ENCODE measurements at regions not wholly inside any gene's neighbourhood (a gene's known extent, or its start where the extent isn't known, plus 50 kb on each side); places are given as distances from the start of the nearest gene placed in this dataset.
A peak's percentile ranks its signal among the peaks of the same experiment; 100 is the strongest.

GRCh38 chr3:170728181-170728580 lies 141.8 kb downstream of the RPL22L1 start:
- no peak for DNase-seq

DNA sequence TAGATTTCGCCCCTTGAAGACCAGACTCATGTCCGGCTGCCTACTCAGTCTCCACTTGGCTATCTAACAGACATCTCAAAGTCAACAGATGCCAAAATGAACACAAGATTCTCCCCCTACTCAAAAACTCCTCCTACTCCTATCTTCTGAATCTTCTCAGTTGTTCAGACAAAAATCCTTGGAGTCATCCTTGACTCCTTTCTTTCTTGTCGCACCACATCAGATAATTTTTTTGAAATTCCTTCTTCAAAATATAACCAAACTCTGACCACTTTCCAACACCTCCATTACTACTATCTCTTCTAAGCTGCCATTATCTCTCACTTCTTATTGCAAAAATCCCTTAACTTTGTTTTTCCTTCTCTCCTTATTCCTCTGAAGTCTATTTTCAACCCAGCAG lies 141.9 kb upstream of the SLC7A14 start:
- no peak for DNase-seq

GRCh38 chr3:170726976-170727661 lies 141.2 kb upstream of the SLC7A14 start:
- DNase-seq = peak; percentile 83

DNA sequence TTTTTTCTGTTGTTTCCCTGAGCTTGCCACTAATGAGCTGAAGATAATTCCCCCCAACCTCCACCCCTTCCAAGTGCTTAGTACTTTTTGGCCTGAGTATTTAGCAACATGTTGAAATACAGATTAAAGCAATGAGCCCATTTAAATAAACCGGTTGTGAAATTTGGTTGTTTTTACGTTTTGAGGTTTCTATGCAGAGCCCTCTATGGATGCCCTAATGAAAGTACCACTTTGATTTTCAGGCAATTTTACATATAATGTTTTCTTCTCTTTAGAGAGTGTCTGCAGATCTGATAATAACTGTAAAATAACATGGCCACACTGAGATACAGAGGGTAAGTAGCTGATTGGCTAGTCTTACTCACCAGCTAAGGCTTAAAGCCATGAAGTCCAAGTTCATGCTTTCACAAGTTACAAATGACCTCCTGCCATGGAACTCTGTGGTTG lies 139.4 kb upstream of the SLC7A14 start:
- DNase-seq = no peak

GRCh38 chr3:170724599-170725280 lies 138.9 kb upstream of the SLC7A14 start:
- DNase-seq = peak; percentile 18

GRCh38 chr3:170723241-170723640 lies 137.4 kb upstream of the SLC7A14 start:
- no peak for DNase-seq

DNA sequence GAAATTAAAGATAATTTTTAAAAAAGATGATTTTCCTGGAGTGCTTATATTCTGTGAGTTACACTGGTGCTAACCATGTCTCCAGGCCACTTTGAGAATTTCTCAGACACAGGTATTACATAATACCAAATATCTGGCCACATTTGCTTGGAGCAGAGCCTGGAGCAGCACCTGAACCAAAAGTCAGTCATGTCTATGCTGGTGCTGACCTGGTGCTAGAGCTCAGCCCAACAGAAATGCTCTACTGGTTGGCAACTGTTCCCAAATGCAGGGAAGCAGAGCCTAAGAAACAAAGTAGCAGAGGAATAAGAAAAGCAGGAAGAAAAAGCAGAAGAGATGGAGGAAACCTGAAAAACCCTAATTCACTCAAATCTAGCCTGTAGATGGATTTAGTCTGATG lies 135.7 kb upstream of the SLC7A14 start:
- DNase-seq = no peak

GRCh38 chr3:170719300-170719699 lies 133.4 kb upstream of the SLC7A14 start:
- DNase-seq = no peak

GRCh38 chr3:170718848-170719247 lies 133.0 kb upstream of the SLC7A14 start:
- DNase-seq = no peak

DNA sequence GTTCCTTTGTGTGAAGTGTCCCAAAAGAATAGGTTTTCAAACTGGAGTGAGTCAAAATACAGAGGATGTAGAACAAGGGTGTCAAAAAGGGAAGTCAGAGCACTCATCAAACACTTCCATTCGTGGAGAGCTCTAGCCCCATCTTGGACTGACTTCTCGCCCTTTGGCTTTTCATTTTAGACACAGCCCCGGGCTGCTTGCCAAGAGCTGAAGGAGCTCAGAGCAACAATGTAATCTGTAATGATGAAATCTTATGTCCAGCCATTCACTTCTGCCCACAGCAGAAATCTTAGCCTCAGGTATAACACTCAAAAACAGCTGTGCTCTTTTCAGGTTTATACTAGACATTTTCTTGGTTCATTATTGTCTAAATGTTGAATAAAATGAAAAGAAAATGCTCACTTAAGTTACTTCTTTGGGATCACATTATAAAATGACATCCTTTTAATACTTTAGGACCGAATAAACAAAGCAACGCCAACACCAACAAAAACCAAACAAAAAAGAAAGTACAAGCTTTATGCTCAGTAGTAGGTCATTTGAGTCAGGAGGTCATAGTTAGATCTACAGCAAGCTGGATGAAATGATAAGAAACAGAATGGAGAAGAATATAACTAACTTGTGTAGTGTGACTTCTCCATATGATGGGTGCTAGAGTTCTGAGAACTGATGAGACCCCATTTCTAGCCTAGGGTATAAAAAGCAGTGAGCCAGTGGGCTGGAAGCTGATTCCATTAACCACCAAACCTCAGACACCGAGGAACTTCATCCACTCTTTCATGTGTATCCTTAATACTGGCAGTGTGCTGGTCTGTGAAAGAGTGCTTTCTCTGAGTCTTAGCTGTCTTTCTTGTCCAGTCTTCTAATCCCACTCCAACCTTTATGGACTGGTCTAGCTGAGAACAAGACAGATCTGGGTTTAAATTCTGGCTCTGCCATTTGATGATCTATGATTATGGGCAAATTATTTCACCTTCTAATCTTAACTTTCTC lies 131.8 kb upstream of the SLC7A14 start:
- no peak for DNase-seq

- DNase-seq = no peak
Measured at GRCh38 chr3:170716172-170716805, 130.4 kb upstream of the SLC7A14 start.

- DNase-seq = peak; percentile 40
Measured at GRCh38 chr3:170714562-170715535, 129.0 kb upstream of the SLC7A14 start.

GRCh38 chr3:170714122-170714521 lies 128.2 kb upstream of the SLC7A14 start:
- DNase-seq = no peak

- DNase-seq = no peak
Measured at GRCh38 chr3:170713653-170714052, 127.8 kb upstream of the SLC7A14 start.

DNA sequence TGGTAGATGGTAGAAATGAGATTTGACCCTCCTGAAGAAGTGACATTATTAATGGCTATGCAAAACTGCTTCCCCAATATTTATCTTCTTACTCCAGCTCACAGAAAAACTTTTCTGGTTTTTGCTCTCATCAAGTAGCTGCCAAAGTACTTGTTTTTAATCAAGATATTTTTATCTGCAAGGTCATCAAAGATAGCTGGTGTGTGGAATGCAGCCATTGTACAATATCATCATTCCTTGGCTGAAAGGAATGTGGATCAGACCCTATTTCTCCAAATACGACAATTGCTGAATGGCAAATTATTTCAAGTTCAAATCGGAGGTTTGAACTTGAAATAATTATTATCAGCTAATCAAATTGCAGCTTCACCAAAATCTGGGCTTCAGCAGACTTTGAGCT lies 126.9 kb upstream of the SLC7A14 start:
- no peak for DNase-seq

GRCh38 chr3:170712336-170712735 lies 126.5 kb upstream of the SLC7A14 start:
- DNase-seq = no peak

- DNase-seq = no peak
Measured at GRCh38 chr3:170711786-170712185, 125.9 kb upstream of the SLC7A14 start.

- DNase-seq = no peak
Measured at GRCh38 chr3:170709046-170709445, 123.2 kb upstream of the SLC7A14 start.

- no peak for DNase-seq
Measured at GRCh38 chr3:170707899-170708298, 122.0 kb upstream of the SLC7A14 start.

DNA sequence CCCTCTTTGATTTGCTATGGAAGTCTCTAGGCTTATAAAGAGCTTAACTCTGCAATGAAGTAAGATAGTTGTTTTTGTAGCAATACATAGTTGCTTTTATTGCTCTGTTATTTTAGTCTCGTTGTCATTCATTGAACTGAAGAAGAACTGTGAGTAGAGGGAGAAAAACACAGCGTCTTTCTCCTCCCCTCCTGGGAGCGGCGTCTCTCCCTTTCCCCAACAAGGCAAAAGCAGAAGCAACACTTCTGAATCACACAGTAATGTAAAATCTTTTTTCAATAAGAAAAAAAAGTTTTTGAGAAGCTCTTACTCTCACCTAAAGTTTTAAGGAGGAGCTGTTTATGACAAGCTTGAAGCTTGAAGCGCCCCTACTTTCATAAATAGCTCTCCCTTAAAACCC lies 119.3 kb upstream of the SLC7A14 start:
- no peak for DNase-seq

DNA sequence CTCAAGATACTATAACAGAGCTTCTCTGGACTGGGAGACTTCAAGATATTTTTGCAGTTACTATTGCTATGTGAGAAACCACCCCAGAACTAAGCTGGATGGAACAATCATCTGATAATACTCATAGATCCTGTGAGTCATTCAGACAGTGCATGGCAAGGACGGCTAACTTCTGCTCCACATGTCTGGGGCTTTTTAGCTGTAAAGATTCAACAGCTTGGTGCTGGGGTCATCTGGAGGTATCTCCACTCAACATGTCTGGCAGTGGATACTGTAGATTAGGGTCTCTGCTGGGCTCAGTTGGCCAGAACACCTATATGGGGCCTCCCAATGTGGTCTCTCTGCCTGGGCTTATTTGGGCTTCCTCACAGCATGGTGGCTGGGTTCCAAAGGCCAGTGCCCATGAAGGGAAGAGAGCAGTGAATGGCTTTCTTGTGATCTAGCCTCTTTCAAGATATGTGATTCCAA lies 117.3 kb upstream of the SLC7A14 start:
- DNase-seq = no peak

All from kidney glomerular epithelial cell (primary cell).